Caki2 (cell line): ENCODE measurements at regions not wholly inside any gene's neighbourhood (a gene's known extent, or its start where the extent isn't known, plus 50 kb on each side); places are given as distances from the start of the nearest gene placed in this dataset.

Experiments used
- DNase-seq: peaks from one replicate; pipeline ENCODE4 v3.0.0-alpha.2; 2015; ENCODE audit warnings: low read depth
- in situ Hi-C: cut with HindIII; loops from 2 replicates; pipeline ENCODE4 v1.10.0; 2016; ENCODE audit warnings: low sequenced_read_pairs, low pct_unique_long_range_greater_than_20kb, mixed read lengths

DNA sequence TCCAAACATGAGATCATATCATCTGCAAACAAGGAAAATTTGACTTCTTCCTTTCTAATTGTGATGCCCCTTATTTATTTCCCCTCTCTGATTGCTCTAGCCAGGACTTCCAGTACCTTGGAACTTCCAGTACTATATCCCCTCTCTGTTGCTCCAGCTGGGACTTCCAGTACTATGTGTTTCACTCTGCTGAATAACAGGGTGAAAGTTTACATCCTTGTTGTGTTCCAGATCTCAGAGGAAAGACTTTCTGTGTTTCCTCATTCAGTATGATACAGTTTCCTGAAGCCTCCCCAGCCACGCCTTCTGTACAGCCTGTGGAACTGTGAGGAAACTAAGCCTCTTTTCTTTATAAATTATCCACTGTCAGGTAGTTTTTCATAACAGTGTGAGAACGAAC is 381.3 kb upstream of the FAM47C start:
- in situ Hi-C loops = no loop called here
- DNase-seq = no peak

DNA sequence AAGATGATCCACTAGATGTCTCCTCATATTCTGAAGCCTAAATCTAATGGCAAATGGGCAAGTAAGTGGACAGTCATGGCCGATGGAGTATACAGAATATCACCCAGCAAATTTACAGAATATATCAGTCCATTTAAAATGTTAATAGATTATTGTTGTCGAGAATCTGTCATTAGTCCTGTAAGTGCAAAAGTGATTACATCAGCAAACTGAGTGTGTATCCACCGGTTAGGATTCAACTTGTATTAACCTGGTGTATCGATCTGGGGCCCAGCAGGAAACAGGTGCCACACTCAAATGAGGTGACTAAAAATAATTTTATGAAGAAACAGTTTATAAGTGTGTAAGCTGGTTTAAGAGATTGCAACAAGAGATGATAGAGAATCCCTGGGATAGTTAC is 367.9 kb upstream of the FAM47C start:
- in situ Hi-C loops = no loop called here
- no peak for DNase-seq

GRCh38 chrX:36642052-36642451 is 366.1 kb upstream of the FAM47C start:
- no peak for DNase-seq
- in situ Hi-C loops = no loop called here

GRCh38 chrX:36650622-36651021 is 357.5 kb upstream of the FAM47C start:
- DNase-seq = no peak
- in situ Hi-C loops = no loop called here

DNA sequence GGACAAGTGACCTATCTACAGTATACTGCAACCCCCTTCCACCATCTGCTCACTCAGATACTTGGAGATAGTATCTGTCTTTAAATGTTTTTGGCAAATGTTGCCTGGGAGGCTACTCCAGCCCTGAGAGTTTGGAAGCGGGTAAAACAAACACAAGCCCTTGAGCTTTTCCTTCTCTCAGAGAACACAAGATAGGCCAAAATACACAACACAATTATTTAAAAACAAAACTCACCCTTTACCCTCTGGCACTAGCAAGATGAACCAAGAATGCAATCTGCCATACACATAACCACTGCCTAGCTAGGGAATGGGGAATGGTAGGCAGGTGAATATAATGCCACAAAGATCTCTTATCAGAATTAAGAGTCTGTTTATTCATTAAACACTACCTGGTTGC is 324.7 kb upstream of the FAM47C start:
- no peak for DNase-seq

GRCh38 chrX:36684053-36684452 is 324.1 kb upstream of the FAM47C start:
- in situ Hi-C loops = no loop called here
- DNase-seq = no peak

More for the DNA sequence above, 324.7 kb upstream of the FAM47C start:
- in situ Hi-C loops = no loop called here

DNA sequence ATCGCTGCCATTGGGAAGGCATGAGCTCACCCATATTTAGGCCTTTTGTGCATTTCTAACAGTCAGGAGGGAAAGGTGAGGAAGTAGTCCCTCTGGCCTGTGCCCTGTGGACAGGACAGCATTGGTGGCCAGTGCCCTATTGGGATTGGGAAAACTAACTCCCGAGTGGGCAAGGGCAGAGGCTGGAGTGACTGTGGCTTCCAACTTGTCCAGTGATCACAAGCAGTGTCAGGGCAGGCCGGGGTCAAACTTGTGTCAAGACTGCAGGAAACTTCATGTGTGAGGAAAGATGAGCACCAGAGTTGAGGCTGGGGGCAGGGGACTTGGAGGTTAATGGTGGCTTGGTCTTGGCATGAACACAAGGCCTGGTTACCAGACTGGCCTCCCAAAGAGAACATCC is 286.2 kb upstream of the FAM47C start:
- no peak for DNase-seq
- in situ Hi-C loops = no loop called here

DNA sequence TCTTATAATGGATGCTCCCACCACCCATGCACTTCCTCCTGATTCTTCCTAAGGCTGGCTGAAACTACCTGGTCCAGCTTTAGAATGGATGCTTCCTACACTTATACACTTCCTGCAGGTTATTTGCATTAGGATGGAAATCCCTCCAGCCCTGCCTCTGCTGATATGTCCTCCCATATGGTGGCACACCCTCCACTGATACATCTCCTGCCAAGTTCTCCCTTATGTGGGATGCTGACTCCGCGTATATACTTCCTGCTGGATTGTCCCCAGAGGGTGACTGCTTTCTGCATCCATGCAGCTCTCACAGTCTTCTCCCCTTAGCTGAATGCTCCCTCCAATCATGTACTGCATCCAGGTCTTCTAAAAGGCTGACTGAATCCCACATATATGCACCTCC is 254.6 kb upstream of the FAM47C start:
- no peak for DNase-seq
- in situ Hi-C loops = no loop called here

GRCh38 chrX:36787752-36788151 is 220.4 kb upstream of the FAM47C start:
- in situ Hi-C loops = no loop called here

DNA sequence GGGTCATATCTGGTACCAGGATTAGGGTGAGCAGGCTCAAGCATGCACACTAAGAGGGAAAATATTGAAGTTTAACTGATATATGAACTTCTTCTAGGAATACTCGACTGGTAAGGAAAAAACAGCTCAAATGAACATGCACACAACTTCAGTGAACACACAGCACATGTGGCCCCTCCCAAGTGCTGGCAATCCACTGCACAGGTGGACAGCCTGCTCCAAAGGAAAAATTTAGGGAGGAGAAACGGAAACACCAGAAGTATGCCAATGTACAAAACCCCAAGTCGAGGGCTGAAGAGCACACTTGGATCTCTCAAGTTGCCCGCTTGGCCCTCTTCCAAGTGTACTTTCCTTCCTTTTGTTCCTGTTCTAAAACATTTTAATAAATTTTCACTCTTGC is 205.0 kb upstream of the FAM47C start:
- DNase-seq = no peak
- in situ Hi-C loops = no loop called here

More at GRCh38 chrX:36787752-36788151, 220.4 kb upstream of the FAM47C start:
- no peak for DNase-seq

DNA sequence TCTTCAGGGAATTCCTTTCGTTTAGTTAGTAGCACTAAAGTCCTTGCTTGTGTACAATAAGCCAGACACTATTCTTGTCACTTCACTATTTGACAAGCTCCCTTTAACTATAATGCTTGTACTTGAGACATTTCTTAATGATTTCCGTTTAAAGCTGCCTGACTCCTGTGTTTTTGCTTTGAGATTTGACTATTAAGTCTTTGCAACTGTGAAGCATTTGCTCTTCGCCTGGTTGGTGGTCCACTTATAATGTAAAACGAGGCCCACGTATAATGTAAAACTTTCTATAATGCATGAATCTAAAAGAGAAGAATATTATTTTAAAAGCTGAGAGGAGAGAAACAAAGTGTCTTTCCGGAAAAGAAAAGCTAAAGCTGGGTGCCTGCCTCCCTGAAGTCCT is 204.1 kb upstream of the FAM47C start:
- DNase-seq = no peak
- in situ Hi-C loops = no loop called here

DNA sequence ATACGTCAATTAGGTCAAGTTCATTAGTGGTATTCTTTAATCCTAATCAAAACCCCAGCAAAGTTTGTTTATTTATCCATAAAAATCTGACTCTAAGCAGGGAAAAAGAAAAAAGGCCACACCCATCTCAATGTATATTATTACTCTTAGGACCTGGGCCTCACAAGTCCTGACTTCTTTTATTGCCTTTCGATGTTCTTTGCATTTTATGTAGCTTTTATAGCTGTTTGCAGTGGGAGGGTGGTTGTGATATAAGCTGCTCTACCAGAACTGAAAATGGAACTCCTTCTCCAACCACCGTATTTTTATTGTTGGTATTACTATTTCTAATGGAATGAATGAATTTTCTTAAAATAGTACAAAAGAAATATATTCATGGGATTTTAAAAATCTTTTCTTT is 163.3 kb upstream of the FAM47C start:
- in situ Hi-C loops = no loop called here
- DNase-seq = no peak

DNA sequence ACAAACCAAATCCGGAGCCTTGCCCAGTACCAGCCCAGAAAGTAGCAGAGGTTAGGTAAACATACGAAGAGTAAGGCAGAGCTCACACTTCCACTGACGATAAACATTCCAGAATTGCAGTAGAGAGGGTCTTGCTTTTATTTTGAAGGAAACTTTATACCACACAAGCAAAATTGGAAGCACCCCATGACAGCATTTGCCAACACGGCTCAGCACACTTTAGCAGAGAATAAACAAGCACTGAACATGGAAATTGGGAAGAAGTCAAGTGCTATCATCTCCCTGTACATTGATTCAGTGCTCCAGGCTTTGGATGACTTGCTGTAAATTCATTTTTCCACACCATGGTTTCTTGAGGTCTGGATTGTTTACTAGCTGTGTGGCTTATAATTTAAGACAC is 160.7 kb upstream of the FAM47C start:
- in situ Hi-C loops = no loop called here
- no peak for DNase-seq

DNA sequence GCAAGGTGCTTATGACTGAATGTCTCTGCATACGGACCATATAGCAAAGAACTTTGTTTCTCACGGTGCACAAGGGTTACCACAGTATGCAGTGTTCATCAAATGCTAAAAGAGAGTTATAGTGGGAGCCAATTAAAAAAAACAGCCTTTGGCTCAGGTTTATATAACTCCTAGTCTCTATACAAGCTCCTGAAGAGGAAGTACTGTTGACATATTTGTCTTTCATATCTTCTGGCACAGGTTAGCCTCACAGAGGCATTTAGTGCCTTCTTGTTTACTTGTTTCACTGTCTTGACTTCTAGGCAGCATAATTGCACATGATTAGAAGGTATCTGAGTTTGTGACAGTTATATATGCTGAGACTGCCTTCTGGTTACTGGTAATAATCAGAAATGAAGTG is 158.8 kb upstream of the FAM47C start:
- in situ Hi-C loops = no loop called here
- no peak for DNase-seq

- in situ Hi-C loops = no loop called here
- no peak for DNase-seq
Observed at GRCh38 chrX:36856849-36857248, 151.3 kb upstream of the FAM47C start.

- in situ Hi-C loops = no loop called here
- DNase-seq = no peak
Observed at GRCh38 chrX:36859231-36859630, 148.9 kb upstream of the FAM47C start.

DNA sequence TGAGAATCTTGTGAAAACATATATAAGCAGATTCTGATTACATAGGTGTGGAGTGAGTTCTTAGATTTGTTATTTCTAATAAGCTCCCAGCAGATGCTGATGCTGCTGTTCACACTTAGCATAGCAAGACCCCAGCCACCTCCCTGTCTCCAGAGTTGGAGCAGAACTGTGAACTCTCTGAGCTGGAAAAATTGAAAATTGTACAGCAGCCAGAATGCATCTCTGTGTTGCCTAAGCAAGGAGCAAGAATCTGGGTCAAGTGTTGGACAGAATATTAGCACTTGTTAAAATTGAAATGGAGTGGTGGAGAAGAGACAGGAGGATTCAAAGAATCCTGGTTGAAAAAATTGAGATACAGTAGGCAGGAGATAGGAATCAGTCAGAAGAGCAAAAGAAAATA is 146.6 kb upstream of the FAM47C start:
- DNase-seq = no peak
- in situ Hi-C loops = no loop called here

- DNase-seq = peak; percentile 12
- in situ Hi-C loops = no loop called here
Observed at GRCh38 chrX:36867143-36867542, 141.0 kb upstream of the FAM47C start.

GRCh38 chrX:36868592-36868991 is 139.6 kb upstream of the FAM47C start:
- DNase-seq = no peak
- in situ Hi-C loops = no loop called here

DNA sequence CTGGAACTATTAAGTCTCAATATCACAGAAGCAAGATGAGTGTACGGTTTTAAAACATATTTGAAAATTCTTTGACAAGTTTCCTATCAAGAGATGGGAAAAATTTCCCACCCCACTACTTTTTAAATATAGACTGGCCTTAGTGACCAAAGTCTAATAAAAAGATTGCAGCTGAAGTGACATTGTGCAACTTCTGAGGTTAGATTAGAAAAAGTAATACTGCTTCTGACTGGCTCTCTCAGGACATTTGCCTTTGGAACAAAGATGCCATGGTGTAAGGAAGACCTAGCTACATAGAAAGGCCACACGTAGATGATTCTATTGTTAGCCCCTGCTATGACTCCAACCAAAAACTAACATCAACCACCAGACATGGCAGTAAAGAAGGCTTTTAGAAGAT is 138.7 kb upstream of the FAM47C start:
- no peak for DNase-seq
- in situ Hi-C loops = no loop called here

DNA sequence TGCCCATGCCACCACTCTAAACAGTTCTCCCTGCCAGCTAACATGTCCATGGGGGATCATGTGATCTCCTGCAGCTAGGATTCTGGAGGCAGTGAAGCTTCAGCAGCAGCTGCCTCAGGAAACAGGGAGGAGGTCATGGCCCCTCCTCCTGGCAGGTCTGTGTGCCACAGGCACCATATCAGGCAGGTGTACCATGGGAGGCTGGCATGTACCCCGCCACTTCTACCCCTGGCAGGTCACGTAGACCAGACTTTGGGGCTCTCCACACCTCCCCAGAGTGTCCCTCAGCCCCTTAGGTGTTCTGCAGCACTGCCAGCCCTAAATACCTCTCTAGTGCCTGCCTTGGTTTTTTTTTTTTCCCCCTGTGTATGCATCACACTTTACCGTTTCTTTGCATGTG is 110.5 kb upstream of the FAM47C start:
- in situ Hi-C loops = no loop called here
- DNase-seq = no peak
